HUES6 (cell line): ENCODE measurements at regions not wholly inside any gene's neighbourhood (a gene's known extent, or its start where the extent isn't known, plus 50 kb on each side); places are given as distances from the start of the nearest gene placed in this dataset.

Experiments used
- H3K27ac ChIP-seq: 2 replicates; pipeline ENCODE4 v1.7.0; 2013; ENCODE audit warnings: low read depth, mild to moderate bottlenecking, low read length, inconsistent platforms
- H3K27me3 ChIP-seq: 2 replicates; pipeline ENCODE4 v1.6.1; 2013; ENCODE audit warnings: low read length; ENCODE audit not compliant: control insufficient read depth, insufficient read depth
- H3K36me3 ChIP-seq: 2 replicates; pipeline ENCODE4 v1.6.1; 2013; ENCODE audit warnings: low read length; ENCODE audit not compliant: control insufficient read depth, insufficient read depth
- H3K4me1 ChIP-seq: 2 replicates; pipeline ENCODE4 v1.6.1; 2013; ENCODE audit warnings: low read length; ENCODE audit not compliant: control insufficient read depth, insufficient read depth
- H3K4me3 ChIP-seq: 2 replicates; pipeline ENCODE4 v1.5.1; 2013; ENCODE audit warnings: low read depth, low read length
- H3K9ac ChIP-seq: one replicate; pipeline ENCODE4 v1.6.1; 2013; ENCODE audit warnings: mild to moderate bottlenecking, low read length
- H3K9me3 ChIP-seq: 2 replicates; pipeline ENCODE4 v1.6.1; 2013; ENCODE audit warnings: low read depth, low read length; ENCODE audit not compliant: control insufficient read depth, insufficient read depth

GRCh38 chr3:22106213-22106896, 355.3 kb upstream of the ZNF385D start:
- Histone ChIP-seq H3K9ac (no peak overlapping the region), H3K9me3 (no peaks in the 10 kb centered on the region), H3K4me3 (no peak overlapping the region), H3K36me3 (no peaks in the 10 kb centered on the region), H3K4me1 (no peaks in the 10 kb centered on the region), H3K27ac (no peak overlapping the region), H3K27me3 (no peaks in the 10 kb centered on the region)

GRCh38 chr3:22111226-22111625, 360.2 kb upstream of the ZNF385D start:
- Histone ChIP-seq H3K4me3 (no peak overlapping the region), H3K36me3 (no peaks in the 10 kb centered on the region), H3K27ac (no peak overlapping the region), H3K9ac (no peak overlapping the region), H3K4me1 (no peaks in the 10 kb centered on the region), H3K9me3 (no peaks in the 10 kb centered on the region), H3K27me3 (no peaks in the 10 kb centered on the region)

GRCh38 chr3:22113453-22113852, 362.4 kb upstream of the ZNF385D start:
- H3K4me3 ChIP-seq: no peak overlapping the region
- no peaks in the 10 kb centered on the region for H3K4me1 ChIP-seq
- H3K9me3 ChIP-seq: no peaks in the 10 kb centered on the region
- no peaks in the 10 kb centered on the region for H3K27me3 ChIP-seq
- no peak overlapping the region for H3K27ac ChIP-seq
- no peaks in the 10 kb centered on the region for H3K36me3 ChIP-seq
- H3K9ac ChIP-seq: no peak overlapping the region

DNA sequence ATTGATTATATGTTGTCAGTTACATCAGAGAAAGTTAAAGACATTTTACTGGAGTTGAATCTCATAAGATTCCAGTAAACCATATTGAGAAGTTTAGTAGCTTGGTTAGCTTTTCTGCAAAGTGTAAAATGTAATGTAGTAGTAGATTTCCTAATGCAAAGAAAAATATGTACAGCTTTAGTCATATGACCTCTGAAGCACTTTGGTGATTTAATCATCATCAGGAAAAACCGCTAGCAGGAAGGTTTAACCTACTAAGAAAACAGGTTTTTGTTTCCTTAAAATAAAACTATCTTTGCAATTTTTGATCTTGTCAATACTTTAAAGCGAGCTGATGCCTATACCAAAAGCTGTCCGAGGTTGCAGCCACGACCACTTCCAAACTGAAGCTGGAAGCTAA, 364.6 kb upstream of the ZNF385D start:
- H3K27ac ChIP-seq: no peak overlapping the region
- H3K4me1 ChIP-seq: no peaks in the 10 kb centered on the region
- no peaks in the 10 kb centered on the region for H3K36me3 ChIP-seq
- H3K9me3 ChIP-seq: no peaks in the 10 kb centered on the region
- H3K9ac ChIP-seq: no peak overlapping the region
- no peak overlapping the region for H3K4me3 ChIP-seq
- H3K27me3 ChIP-seq: no peaks in the 10 kb centered on the region

GRCh38 chr3:22117091-22117490, 366.1 kb upstream of the ZNF385D start:
- H3K27me3 ChIP-seq: no peaks in the 10 kb centered on the region
- H3K4me1 ChIP-seq: no peaks in the 10 kb centered on the region
- H3K4me3 ChIP-seq: no peak overlapping the region
- H3K27ac ChIP-seq: no peak overlapping the region
- H3K9me3 ChIP-seq: no peaks in the 10 kb centered on the region
- H3K9ac ChIP-seq: no peak overlapping the region
- H3K36me3 ChIP-seq: no peaks in the 10 kb centered on the region

DNA sequence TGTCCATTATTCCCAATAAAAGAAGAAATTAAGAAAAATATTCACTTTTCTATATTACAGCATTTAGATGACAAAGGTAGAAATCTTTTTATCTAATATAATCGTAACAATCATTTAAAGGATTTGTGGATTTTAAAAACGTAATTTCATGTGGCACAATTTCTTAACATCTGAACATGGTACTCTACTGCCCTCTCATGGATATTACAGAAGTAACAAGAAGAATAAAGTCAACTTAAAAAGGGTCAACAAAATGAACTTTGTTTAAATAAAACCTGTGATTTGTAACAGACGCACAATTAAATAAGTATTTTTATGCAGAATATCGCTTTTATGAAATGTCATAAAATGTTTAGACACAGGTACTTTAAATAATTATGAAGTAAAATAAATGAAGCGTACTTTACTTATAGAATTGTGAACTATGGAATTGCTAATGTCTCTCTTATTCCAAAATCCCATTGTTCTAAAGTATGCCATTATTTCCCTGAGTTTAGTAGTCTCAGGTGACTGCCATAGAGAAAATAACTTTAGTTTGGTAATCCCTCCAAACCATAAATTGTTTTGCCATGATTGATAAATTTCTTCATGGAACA, 366.8 kb upstream of the ZNF385D start:
- Histone ChIP-seq H3K27me3 (no peaks in the 10 kb centered on the region), H3K4me1 (no peaks in the 10 kb centered on the region), H3K9me3 (no peaks in the 10 kb centered on the region)

GRCh38 chr3:22118542-22118941, 367.5 kb upstream of the ZNF385D start:
- H3K36me3 ChIP-seq: no peaks in the 10 kb centered on the region
- H3K4me3 ChIP-seq: no peak overlapping the region

More for the DNA sequence above, 366.8 kb upstream of the ZNF385D start:
- H3K36me3 ChIP-seq: no peaks in the 10 kb centered on the region
- H3K9ac ChIP-seq: no peak overlapping the region
- no peak overlapping the region for H3K27ac ChIP-seq
- H3K4me3 ChIP-seq: no peak overlapping the region

DNA sequence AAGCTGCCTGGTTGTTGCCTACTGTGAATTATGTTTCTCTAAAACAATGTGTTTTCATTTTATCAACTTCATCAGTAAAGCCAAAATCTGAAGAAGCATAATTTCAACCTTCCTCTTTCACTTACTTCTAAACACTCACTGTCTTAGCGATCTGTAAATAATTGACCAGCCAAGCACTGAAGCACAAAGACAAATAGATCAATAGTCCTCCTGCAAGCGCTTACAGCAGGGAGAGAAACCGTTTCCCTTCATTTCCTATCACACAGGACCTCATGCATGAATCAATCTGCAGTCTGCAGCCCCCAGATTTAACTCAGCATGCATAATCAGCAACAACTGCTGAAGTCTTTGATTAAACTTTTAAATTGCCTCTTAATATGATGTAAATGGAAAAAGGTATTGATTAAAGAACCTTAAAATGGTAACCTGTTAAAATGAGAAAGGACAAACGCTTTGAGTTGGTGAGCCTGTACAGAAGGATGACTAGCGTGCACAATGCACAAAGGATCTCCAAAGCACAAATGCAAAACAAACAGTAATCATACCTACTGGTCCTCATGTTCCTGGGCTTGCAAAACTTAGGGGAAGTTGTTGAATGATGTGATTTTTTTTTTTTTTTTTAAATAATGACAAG, 370.2 kb upstream of the ZNF385D start:
- Histone ChIP-seq H3K27ac (no peak overlapping the region), H3K9me3 (no peaks in the 10 kb centered on the region), H3K9ac (no peak overlapping the region), H3K36me3 (no peaks in the 10 kb centered on the region), H3K27me3 (no peaks in the 10 kb centered on the region), H3K4me3 (no peak overlapping the region), H3K4me1 (no peaks in the 10 kb centered on the region)

More at GRCh38 chr3:22118542-22118941, 367.5 kb upstream of the ZNF385D start:
- no peaks in the 10 kb centered on the region for H3K27me3 ChIP-seq
- H3K9ac ChIP-seq: no peak overlapping the region
- no peak overlapping the region for H3K27ac ChIP-seq
- no peaks in the 10 kb centered on the region for H3K4me1 ChIP-seq
- H3K9me3 ChIP-seq: no peaks in the 10 kb centered on the region

DNA sequence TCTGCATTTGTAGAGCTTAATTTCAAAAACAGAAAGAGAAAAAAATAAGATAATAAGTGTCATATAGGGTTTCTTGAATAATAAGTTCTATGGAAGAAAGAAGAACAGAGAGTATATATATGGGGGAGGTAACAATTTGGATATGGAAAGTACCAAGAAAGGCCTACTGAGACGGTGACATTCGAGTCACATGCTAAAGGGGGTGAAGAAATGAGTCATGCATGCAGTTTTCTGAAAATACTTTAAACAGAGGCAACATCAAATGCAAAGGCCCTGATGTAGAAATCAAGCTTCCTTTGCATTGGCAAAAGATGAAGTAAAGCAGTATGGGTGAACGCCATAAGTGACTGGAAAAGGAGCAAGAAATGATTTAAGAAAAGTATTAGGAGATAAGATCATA, 371.6 kb upstream of the ZNF385D start:
- H3K27ac ChIP-seq: no peak overlapping the region
- H3K9ac ChIP-seq: no peak overlapping the region
- H3K9me3 ChIP-seq: no peaks in the 10 kb centered on the region
- H3K4me3 ChIP-seq: no peak overlapping the region
- no peaks in the 10 kb centered on the region for H3K27me3 ChIP-seq
- H3K4me1 ChIP-seq: no peaks in the 10 kb centered on the region
- H3K36me3 ChIP-seq: no peaks in the 10 kb centered on the region

- Histone ChIP-seq H3K27ac (no peak overlapping the region), H3K4me1 (no peaks in the 10 kb centered on the region), H3K36me3 (no peaks in the 10 kb centered on the region), H3K4me3 (no peak overlapping the region), H3K27me3 (no peaks in the 10 kb centered on the region), H3K9me3 (no peaks in the 10 kb centered on the region), H3K9ac (no peak overlapping the region)
Measured at GRCh38 chr3:22129101-22129500, 378.1 kb upstream of the ZNF385D start.

GRCh38 chr3:22141769-22142168, 390.8 kb upstream of the ZNF385D start:
- no peak overlapping the region for H3K9ac ChIP-seq

More at GRCh38 chr3:22141769-22142168, 390.8 kb upstream of the ZNF385D start:
- H3K4me3 ChIP-seq: no peak overlapping the region
- no peak overlapping the region for H3K27ac ChIP-seq
- H3K4me1 ChIP-seq: no peaks in the 10 kb centered on the region
- no peaks in the 10 kb centered on the region for H3K9me3 ChIP-seq
- no peaks in the 10 kb centered on the region for H3K36me3 ChIP-seq
- no peaks in the 10 kb centered on the region for H3K27me3 ChIP-seq
